ENCODE measurements at regions not wholly inside any gene's neighbourhood (a gene's known extent, or its start where the extent isn't known, plus 50 kb on each side); places are given as distances from the start of the nearest gene placed in this dataset.

- Mint-ChIP-seq H3K4me3 (no peak overlapping the region), H3K27me3 (ENCODE audit: low read depth) (peaks cover 8% of the 10 kb centered on the region), H3K9me3 (no peaks in the 10 kb centered on the region), H3K4me1 (peaks cover 3% of the 10 kb centered on the region), H3K36me3 (no peaks in the 10 kb centered on the region), H3K27ac (no peak overlapping the region)
- TF ChIP-seq CTCF (IDR thresholded peaks at IDR 0.05; ENCODE audit: unreplicated experiment): no peak
- no peak for DNase-seq (ENCODE audit: low spot score in 2 of 2, unreplicated experiment in 2 of 2)
Observed at GRCh38 chr18:45119876-45120275, 439.2 kb downstream of the SETBP1 start.

- no peak overlapping the region for H3K4me3 Mint-ChIP-seq
- no peak overlapping the region for H3K27ac Mint-ChIP-seq
- DNase-seq (ENCODE audit: low spot score in 2 of 2, unreplicated experiment in 2 of 2): no peak
- no peak for TF ChIP-seq CTCF (IDR thresholded peaks at IDR 0.05; ENCODE audit: unreplicated experiment)
- H3K9me3 Mint-ChIP-seq: no peaks in the 10 kb centered on the region
- peaks cover 3% of the 10 kb centered on the region for H3K4me1 Mint-ChIP-seq
- peaks cover 2% of the 10 kb centered on the region for H3K27me3 Mint-ChIP-seq (ENCODE audit: low read depth)
- H3K36me3 Mint-ChIP-seq: no peaks in the 10 kb centered on the region
Observed at GRCh38 chr18:45121146-45121545, 440.5 kb downstream of the SETBP1 start.

- no peak overlapping the region for H3K4me3 Mint-ChIP-seq
- DNase-seq (ENCODE audit: low spot score in 2 of 2, unreplicated experiment in 2 of 2): no peak
- no peaks in the 10 kb centered on the region for H3K36me3 Mint-ChIP-seq
- no peaks in the 10 kb centered on the region for H3K9me3 Mint-ChIP-seq
- no peaks in the 10 kb centered on the region for H3K27me3 Mint-ChIP-seq (ENCODE audit: low read depth)
- H3K27ac Mint-ChIP-seq: no peak overlapping the region
- no peak for TF ChIP-seq CTCF (IDR thresholded peaks at IDR 0.05; ENCODE audit: unreplicated experiment)
- peaks cover 8% of the 10 kb centered on the region for H3K4me1 Mint-ChIP-seq
Observed at GRCh38 chr18:45122506-45122905, 441.8 kb downstream of the SETBP1 start.

GRCh38 chr18:45127405-45127804, 446.7 kb downstream of the SETBP1 start:
- H3K4me3 Mint-ChIP-seq: no peak overlapping the region
- H3K27me3 Mint-ChIP-seq (ENCODE audit: low read depth): no peaks in the 10 kb centered on the region
- TF ChIP-seq CTCF (IDR thresholded peaks at IDR 0.05; ENCODE audit: unreplicated experiment): no peak
- H3K27ac Mint-ChIP-seq: no peak overlapping the region
- peaks cover 2% of the 10 kb centered on the region for H3K9me3 Mint-ChIP-seq
- peaks cover 6% of the 10 kb centered on the region for H3K4me1 Mint-ChIP-seq
- no peak for DNase-seq (ENCODE audit: low spot score in 2 of 2, unreplicated experiment in 2 of 2)
- H3K36me3 Mint-ChIP-seq: no peaks in the 10 kb centered on the region

GRCh38 chr18:45133276-45133675, 452.6 kb downstream of the SETBP1 start:
- Mint-ChIP-seq H3K27me3 (ENCODE audit: low read depth) (no peaks in the 10 kb centered on the region), H3K4me3 (no peak overlapping the region), H3K4me1 (no peaks in the 10 kb centered on the region), H3K27ac (no peak overlapping the region), H3K36me3 (no peaks in the 10 kb centered on the region), H3K9me3 (peaks cover 4% of the 10 kb centered on the region)
- no peak for TF ChIP-seq CTCF (IDR thresholded peaks at IDR 0.05; ENCODE audit: unreplicated experiment)
- DNase-seq (ENCODE audit: low spot score in 2 of 2, unreplicated experiment in 2 of 2): no peak

Measured in mesothelial cell of epicardium (in vitro differentiated cells).